ACC112 (cell line): ENCODE measurements at regions not wholly inside any gene's neighbourhood (a gene's known extent, or its start where the extent isn't known, plus 50 kb on each side); places are given as distances from the start of the nearest gene placed in this dataset.
"Not testable (repeated sequence)": the region's sequence is repeated elsewhere in the genome, so short reads cannot be mapped to it uniquely, and the experiment has no call there.

Experiments
- H2AFZ ChIP-seq: fragments of 200-600 bp; sonication (generic); one replicate; pipeline ENCODE4 v1.6.0; 2017; ENCODE audit warnings: antibody characterized with exemption, low read length; ENCODE audit not compliant: unreplicated experiment
- H3K27ac ChIP-seq: fragments of 200-600 bp; sonication (generic); 2 replicates; pipeline ENCODE4 v1.5.1; 2014; ENCODE audit warnings: low read depth, mild to moderate bottlenecking, antibody characterized with exemption, low read length, moderate library complexity
- H3K27me3 ChIP-seq: fragments of 200-600 bp; sonication (generic); 2 replicates; pipeline ENCODE4 v1.6.1; 2014; ENCODE audit warnings: mild to moderate bottlenecking, antibody characterized with exemption, low read length, moderate library complexity, mixed read lengths; ENCODE audit not compliant: insufficient read depth
- H3K36me3 ChIP-seq: fragments of 200-600 bp; sonication (generic); 2 replicates; pipeline ENCODE4 v1.6.1; 2016; ENCODE audit warnings: mild to moderate bottlenecking, antibody characterized with exemption, low read length, moderate library complexity, mixed read lengths; ENCODE audit not compliant: insufficient read depth
- H3K4me1 ChIP-seq: fragments of 200-600 bp; sonication (generic); one replicate; pipeline ENCODE4 v1.6.1; 2016; ENCODE audit warnings: low read length, mixed read lengths; ENCODE audit not compliant: insufficient read depth, unreplicated experiment, control insufficient read depth
- H3K4me3 ChIP-seq: fragments of 200-600 bp; sonication (generic); 2 replicates; pipeline ENCODE4 v1.5.1; 2014; ENCODE audit warnings: mild to moderate bottlenecking, low read depth, low read length
- H3K79me2 ChIP-seq: fragments of 200-600 bp; sonication (generic); one replicate; pipeline ENCODE4 v1.6.0; 2016; ENCODE audit warnings: low read length; ENCODE audit not compliant: control insufficient read depth, unreplicated experiment, insufficient read depth

DNA sequence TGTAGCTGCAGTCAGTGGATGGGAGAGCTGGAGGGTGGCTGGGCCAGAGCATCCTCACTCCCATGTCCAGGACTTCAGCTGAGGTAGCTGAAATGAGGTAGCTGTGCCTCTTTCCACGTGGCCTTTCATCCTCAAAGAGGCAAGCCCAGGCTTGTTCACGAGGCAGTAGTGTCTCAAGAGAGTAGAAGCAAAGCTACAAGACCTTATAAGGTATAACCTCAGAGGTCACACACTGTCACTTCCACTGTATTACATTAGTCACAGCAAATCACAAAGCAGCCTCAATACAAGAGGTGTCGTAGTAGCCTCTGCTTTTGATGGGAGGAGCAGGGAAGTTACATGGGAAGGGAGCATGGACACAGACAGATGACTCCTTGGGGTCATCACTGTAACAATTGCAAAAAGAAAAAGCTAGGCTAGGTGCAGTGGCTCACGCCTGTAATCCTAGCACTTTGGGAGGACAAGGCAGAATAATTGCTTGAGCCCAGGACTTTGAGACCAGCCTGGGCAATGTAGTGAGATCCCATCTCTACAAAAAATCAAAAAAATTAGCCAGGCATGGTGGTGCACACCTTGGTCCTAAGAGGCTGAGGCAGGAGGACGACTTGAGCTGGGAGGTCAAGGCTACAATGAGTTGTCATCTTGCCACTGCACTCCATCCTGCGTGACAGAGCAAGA, 97.5 kb downstream of the SKIDA1 start:
- Histone ChIP-seq H2AFZ (no peak overlapping the region), H3K27me3 (no peaks in the 10 kb centered on the region), H3K36me3 (no peaks in the 10 kb centered on the region), H3K4me3 (no peak overlapping the region), H3K27ac (no peak overlapping the region), H3K4me1 (peaks cover 5% of the 10 kb centered on the region), H3K79me2 (no peaks in the 10 kb centered on the region)

DNA sequence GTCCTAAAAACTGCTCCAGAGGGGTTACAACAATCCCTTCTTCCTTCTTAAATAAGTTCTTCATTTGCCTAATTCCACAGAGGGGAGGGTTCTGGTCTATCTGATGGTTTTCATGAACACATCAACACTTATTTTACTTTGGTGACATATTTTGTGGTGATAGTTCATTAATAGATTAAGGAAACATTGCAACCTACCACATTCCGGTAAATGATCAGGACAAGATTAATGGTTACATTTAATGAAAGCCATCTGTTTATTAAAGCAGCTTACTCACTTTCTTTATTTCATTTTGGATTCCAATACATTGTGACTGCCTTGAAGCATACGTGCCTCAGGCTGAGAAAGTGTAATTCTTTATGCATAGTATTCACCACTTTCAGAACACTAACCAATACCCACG, 101.0 kb downstream of the SKIDA1 start:
- no peaks in the 10 kb centered on the region for H3K79me2 ChIP-seq
- no peaks in the 10 kb centered on the region for H3K27me3 ChIP-seq
- H3K36me3 ChIP-seq = no peaks in the 10 kb centered on the region
- no peak overlapping the region for H3K27ac ChIP-seq
- peaks cover 5% of the 10 kb centered on the region for H3K4me1 ChIP-seq
- H3K4me3 ChIP-seq = no peak overlapping the region
- H2AFZ ChIP-seq = peak overlapping the region; percentile 67

DNA sequence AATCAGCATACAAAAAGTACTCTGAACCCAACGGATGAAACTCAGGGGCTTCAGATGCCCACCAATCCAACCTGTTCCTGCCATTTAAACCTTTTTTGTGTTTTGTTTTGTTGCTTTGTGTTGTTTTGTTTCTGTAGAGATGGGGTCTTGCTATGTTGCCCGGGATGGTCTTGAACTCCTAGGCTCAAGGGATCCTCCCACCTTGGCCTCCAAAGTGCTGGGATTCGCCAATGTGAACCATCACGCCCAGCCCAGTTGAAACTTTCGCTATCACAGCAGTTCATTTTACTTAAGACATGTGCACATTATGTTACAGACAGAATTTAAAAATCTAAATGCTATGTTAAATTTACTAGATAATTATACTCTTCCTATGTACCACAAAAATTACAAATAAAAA, 101.6 kb downstream of the SKIDA1 start:
- no peak overlapping the region for H2AFZ ChIP-seq
- no peak overlapping the region for H3K27ac ChIP-seq
- no peak overlapping the region for H3K4me3 ChIP-seq

DNA sequence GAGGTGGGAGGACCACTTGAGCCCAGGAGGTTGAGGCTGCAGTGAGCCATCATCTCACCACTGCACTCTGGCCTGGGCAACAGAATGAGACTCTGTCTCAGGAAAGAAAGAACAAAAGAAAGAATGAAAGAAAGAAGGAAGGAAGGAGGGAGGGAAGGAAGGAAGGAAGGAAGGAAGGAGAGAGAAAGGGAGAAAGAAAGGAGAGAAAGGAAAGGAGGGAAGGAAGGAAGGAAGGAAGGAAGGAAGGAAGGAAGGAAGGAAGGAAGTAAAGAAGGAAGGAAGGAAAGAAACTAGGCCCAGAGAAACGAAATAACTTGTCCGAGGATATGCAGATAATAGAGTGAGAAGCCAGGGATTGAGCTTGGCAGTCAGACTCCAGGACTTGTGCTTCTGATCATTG, 102.1 kb downstream of the SKIDA1 start:
- Histone ChIP-seq H3K27ac (no peak overlapping the region), H3K4me1 (peaks cover 9% of the 10 kb centered on the region), H3K27me3 (no peaks in the 10 kb centered on the region), H3K79me2 (no peaks in the 10 kb centered on the region), H2AFZ (no peak overlapping the region), H3K36me3 (no peaks in the 10 kb centered on the region), H3K4me3 (no peak overlapping the region)

More for the DNA sequence above, 101.6 kb downstream of the SKIDA1 start:
- Histone ChIP-seq H3K27me3 (no peaks in the 10 kb centered on the region), H3K4me1 (peaks cover 9% of the 10 kb centered on the region), H3K79me2 (no peaks in the 10 kb centered on the region), H3K36me3 (no peaks in the 10 kb centered on the region)

DNA sequence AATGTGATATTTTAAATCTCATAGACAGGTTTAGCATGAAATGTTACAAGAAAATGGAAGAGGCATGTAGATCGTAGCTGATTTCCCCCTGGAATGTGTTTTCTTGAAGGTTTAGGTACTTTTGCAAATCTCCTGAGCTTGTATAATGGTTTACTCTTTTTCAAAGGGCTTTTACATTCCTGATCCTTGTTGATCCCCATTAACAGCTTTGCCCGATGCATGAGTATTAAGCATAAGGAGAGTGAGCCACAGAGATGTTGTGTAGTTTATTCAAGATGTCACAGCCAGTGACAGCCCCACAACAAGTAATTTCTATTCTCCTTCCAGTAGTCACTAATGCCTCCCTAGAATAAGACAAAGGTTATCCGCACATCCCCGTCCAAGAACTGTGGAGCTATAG, 103.7 kb downstream of the SKIDA1 start:
- Histone ChIP-seq H3K4me3 (no peak overlapping the region), H2AFZ (no peak overlapping the region), H3K27ac (no peak overlapping the region), H3K27me3 (no peaks in the 10 kb centered on the region), H3K36me3 (no peaks in the 10 kb centered on the region), H3K79me2 (no peaks in the 10 kb centered on the region), H3K4me1 (peaks cover 9% of the 10 kb centered on the region)

DNA sequence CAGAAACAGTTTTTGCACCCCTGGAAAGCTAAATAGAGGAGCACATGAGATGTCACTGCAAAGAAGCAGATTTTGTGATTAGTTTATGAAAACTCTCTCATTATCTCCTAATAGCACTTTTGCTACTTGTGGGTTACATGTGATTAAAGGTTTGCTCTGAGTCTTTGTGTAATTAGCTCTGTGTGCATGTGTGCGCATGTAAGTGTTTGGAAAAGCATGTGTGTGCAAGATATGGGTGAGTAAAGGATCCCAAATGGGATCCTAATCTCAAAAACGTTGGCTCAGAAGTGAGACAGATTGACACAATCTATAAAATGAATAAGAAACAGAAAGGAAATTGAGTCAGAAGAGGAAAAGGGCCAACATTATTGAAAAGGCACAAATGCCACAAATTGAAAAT, 104.5 kb downstream of the SKIDA1 start:
- no peaks in the 10 kb centered on the region for H3K27me3 ChIP-seq
- H3K4me3 ChIP-seq = no peak overlapping the region
- peaks cover 9% of the 10 kb centered on the region for H3K4me1 ChIP-seq
- H3K36me3 ChIP-seq = no peaks in the 10 kb centered on the region
- H3K27ac ChIP-seq = no peak overlapping the region
- H3K79me2 ChIP-seq = no peaks in the 10 kb centered on the region
- H2AFZ ChIP-seq = no peak overlapping the region

DNA sequence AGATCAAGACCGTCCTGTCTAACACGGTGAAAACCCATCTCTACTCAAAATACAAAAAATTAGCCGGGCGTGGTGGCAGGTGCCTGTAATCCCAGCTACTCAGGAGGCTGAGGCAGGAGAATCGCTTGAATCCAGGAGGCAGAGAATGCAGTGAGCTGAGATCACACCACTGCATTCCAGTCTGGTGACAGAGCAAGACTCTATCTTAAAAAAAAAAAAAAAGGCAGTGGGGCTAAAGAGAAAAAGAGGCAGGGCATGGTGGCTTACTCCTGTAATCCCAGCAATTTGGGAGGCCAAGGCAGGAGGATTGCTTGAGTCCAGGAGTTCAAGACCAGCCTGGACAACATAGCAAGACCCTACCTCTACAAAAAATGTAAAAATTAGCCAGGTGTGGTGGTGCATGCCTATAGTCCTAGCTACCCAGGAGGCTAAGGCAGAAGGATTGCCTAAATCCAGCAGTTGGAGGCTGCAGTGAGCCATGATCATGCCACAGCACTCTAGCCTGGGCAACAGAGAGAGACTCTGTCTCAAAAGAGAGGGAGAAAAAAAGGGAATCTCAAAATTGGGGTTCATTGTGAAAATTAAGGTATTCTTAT, 106.4 kb downstream of the SKIDA1 start:
- not testable (repeated sequence) for H3K79me2 ChIP-seq, H3K27me3 ChIP-seq, H3K4me3 ChIP-seq, H3K27ac ChIP-seq, H2AFZ ChIP-seq, H3K36me3 ChIP-seq, H3K4me1 ChIP-seq

DNA sequence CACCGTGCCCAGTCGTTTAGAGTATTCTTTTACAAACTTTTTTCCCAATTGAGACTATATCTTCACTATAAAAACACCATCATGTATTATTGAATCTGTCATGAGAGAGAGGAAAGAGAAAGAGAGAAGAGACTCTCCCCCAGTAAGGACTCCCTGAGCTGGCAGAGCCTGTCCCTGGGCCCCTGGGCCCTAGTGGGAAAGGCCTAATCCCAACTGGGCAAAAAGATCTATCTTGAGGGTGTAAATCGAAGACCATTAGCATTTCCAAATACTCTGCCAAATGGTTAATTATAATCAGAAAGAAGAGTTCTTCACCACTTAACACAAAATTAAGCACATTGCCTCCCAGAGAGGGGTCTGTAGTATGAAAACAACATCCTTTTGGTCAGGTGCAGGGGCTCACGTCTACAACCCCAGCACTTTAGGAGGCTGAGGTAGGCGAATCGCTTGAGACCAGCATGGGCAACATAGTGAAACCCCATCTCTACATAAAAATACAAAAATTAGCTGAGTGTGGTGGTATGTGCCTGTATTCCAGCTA, 108.2 kb downstream of the SKIDA1 start:
- Histone ChIP-seq H3K27ac (no peak overlapping the region), H3K4me1 (peaks cover 3% of the 10 kb centered on the region), H3K36me3 (no peaks in the 10 kb centered on the region), H2AFZ (no peak overlapping the region), H3K27me3 (no peaks in the 10 kb centered on the region), H3K79me2 (no peaks in the 10 kb centered on the region), H3K4me3 (no peak overlapping the region)

DNA sequence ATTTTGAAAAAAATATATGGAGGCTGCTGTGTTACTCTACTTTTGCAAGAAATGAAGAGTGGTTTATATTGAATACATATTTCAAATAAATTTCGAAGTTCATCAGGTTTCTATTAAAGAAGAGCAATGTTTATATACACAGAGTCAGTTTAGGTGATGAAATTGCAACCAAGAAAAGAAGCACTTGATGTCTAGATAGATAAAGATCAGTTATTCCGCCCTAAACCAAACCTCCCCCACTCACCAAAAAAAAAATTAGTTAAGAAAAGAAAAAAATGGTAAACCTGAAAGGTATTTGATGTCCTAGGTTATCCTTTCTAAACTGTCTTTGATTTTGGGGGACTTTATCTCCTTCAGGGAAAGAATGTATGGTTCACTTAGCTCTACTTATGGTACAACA, 111.8 kb downstream of the SKIDA1 start:
- H3K27ac ChIP-seq = no peak overlapping the region

DNA sequence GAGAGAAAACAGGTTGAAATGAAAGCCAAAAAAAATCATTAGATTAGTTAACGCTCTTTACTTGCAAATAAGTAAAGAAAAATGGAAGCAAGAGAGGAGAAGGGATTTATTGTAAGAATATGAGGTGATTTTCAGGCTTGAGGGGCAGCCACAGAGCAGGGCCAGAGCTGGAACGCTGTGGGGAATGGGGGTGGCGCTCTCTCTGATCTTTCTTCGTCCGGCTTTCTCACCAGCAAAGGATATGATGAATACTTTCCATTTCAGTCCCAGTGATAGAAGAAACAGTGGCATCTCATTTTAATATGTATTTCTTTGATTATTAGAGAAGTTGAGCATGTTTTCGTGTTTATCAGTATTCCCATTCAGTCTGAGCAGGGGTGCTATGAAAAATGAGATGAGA, 112.2 kb downstream of the SKIDA1 start:
- no peaks in the 10 kb centered on the region for H3K36me3 ChIP-seq
- H3K27me3 ChIP-seq = no peaks in the 10 kb centered on the region
- no peaks in the 10 kb centered on the region for H3K79me2 ChIP-seq
- H3K4me1 ChIP-seq = no peaks in the 10 kb centered on the region
- H3K27ac ChIP-seq = no peak overlapping the region
- no peak overlapping the region for H2AFZ ChIP-seq
- H3K4me3 ChIP-seq = no peak overlapping the region

More for the DNA sequence above, 111.8 kb downstream of the SKIDA1 start:
- no peak overlapping the region for H2AFZ ChIP-seq
- H3K36me3 ChIP-seq = no peaks in the 10 kb centered on the region
- no peaks in the 10 kb centered on the region for H3K4me1 ChIP-seq
- H3K4me3 ChIP-seq = no peak overlapping the region
- no peaks in the 10 kb centered on the region for H3K79me2 ChIP-seq
- no peaks in the 10 kb centered on the region for H3K27me3 ChIP-seq

DNA sequence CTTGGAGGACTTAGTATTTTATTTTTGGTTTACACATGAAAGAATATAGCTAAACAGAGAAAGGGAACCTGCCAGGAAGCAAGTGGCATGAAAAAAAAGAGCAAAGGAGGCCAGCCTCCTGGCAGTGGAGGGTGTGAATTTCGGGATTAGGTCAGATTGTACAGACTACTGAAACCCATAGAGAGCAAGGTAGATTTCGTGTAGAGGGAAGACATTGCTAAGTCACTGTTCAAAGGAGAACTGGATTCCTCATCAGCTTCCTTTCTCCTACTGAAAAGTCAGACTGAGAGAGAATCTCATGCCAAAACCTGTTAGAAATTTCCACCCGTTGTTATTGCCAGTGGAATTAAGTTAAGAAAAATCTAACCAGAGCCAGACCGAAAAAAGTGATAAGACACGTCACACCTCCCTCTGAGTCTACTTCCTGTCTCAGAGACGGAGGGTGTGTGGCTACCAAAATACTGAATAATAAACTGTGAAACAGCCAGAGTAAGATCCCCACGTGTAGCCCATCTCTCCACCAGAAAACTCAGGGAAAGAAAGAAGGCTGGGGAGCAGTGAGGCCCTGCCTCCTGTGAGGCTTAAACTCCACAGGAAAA, 118.8 kb downstream of the SKIDA1 start:
- peaks cover 22% of the 10 kb centered on the region for H3K4me1 ChIP-seq
- H3K36me3 ChIP-seq = no peaks in the 10 kb centered on the region
- H2AFZ ChIP-seq = peak overlapping the region; percentile 81
- H3K27ac ChIP-seq = peak overlapping the region; percentile 8; the same call in 1 of the 2 replicates
- no peak overlapping the region for H3K4me3 ChIP-seq
- H3K27me3 ChIP-seq = no peaks in the 10 kb centered on the region
- H3K79me2 ChIP-seq = no peaks in the 10 kb centered on the region
